Superior temporal gyrus (tissue), 1 donor: ENCODE measurements at regions not wholly inside any gene's neighbourhood (a gene's known extent, or its start where the extent isn't known, plus 50 kb on each side); places are given as distances from the start of the nearest gene placed in this dataset.
"Not testable (repeated sequence)": the region's sequence is repeated elsewhere in the genome, so short reads cannot be mapped to it uniquely, and the experiment has no call there.

Experiments used
- DNase-seq: peaks from one replicate; pipeline ENCODE4 v3.0.0-alpha.2; 2016; ENCODE audit errors: extremely low spot score

DNA sequence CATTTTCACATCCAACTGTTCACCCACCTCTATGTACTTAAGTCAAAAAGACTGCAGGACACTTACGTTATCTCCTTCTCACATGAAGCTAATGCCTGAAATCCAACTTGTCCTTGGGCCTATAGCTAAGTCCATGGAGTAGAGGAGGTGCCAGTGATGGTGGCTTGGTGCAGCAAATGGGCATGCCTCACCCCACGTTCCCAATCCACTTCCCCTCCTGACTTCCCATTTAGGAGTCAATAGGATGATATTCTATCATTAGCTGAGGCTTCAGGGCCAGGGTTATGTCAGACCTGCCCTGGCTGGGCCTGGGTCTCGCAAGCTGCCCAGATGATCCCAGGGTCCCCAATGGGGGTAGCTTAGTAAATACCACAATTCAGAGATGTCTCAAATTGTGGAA lies 410.4 kb downstream of the MAFB start:
- no peak for DNase-seq

DNA sequence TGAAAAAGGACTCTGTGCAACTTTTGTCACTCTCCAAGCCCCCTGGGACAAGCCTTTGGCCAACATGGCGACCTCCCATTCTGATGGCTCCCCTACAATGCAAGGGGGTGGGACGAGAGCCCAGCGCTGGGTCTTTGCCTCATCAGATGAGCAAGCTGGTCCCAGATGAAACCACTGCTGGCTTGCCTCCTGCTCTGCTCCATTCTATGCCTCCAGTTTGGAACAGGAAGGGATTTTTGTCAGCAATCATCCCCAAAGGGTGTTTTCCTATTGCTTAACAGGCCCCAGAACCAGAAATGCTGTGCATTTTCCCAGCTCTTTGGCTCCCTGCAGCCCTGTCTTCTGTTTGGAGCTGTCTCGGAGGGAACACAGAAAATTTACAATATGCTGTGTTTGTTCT lies 412.7 kb downstream of the MAFB start:
- DNase-seq: no peak

DNA sequence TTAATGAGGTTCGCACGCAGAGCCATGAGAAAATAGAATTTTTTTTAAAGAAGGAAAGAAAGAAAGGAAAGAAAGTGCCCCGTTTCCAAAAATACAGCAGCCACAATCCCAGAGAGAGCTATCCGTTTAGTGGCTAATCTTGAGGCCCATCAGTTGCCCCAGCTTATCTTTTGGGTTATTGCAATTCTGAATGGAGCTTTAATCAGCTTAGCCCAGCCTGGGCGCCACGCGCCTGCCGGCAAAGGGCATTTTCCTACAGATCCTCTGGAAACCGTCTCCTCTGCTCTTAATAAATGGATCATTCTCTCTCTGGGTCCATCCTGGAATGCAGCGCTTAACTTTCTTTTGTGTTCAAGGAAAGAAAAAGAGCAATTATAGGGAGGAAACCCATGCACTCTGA lies 413.3 kb downstream of the MAFB start:
- no peak for DNase-seq

DNA sequence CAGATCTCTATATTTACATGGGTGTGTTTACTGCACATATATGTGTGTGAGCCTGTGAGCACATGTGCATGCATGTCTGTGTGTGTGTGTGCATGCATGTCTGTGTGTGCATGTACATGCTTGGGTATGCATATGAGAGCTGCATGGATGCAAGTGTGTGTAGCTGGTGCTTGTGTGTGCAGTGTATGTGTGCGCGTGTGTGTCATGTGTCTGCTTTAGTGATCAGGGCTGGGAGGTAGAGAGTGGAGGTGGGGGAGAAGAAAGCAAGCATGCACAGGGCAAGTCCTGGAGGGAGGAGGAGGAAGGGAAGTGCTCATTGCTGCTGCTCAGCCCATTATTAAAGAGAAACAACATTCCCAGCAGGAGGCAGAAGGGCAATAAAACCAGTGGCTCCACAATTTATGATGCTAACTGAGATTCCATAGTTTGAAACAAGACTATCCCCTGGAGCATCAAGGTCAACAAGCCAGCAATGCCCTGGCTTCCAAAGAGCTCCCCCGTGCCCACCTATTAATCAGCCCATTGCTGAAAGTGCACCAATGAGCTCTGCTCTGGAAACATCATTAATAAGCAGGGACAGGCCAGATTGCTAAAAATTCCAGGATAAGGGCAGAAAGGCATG lies 414.0 kb downstream of the MAFB start:
- DNase-seq: no peak

DNA sequence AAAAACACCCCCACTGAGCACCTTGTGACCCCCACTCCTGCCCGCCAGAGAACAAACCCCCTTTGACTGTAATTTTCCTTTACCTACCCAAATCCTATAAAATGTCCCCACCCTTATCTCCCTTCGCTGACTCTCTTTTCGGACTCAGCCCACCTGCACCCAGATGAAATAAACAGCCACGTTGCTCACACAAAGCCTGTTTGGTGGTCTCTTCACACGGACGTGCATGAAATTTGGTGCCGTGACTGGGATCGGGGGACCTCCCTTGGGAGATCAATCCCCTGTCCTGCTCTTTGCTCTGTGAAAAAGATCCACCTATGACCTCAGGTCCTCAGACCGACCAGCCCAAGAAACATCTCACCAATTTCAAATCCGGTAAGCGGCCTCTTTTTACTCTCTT lies 419.8 kb downstream of the MAFB start:
- not testable (repeated sequence) for DNase-seq

DNA sequence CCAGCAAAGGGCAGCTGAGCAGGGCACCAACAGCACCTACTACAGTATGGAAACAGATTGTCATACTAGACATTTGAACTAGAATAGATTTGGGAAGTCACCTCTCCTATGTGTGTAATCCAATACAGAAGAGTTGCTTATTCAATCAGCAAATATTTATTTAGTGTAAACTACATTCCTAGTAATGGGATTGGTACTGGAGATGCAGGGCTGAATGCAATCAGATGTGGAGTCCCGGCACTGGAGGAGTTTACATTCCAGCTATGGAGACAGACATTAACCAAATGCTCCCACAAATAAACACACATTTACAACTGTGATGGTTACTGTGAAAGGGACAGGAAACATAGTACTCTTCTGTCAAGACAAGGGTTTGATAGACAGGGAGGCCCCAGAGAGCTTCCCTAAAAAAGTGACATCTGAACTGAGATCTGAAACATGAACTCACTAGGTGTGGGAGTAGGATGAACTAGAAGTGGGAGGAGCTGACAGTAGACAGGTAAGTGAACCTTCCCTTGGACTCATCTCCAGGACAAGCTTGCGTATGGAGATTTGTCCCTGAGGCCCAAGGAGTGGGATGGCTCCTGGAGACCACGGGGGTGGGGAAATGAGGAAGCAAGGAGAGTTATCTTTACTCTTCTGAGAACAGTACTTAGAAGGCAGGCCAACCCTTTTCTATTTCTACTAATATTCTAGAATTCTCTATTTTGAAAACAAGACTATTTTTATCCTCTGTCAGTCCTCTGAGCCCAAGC lies 420.5 kb downstream of the MAFB start:
- no peak for DNase-seq

DNA sequence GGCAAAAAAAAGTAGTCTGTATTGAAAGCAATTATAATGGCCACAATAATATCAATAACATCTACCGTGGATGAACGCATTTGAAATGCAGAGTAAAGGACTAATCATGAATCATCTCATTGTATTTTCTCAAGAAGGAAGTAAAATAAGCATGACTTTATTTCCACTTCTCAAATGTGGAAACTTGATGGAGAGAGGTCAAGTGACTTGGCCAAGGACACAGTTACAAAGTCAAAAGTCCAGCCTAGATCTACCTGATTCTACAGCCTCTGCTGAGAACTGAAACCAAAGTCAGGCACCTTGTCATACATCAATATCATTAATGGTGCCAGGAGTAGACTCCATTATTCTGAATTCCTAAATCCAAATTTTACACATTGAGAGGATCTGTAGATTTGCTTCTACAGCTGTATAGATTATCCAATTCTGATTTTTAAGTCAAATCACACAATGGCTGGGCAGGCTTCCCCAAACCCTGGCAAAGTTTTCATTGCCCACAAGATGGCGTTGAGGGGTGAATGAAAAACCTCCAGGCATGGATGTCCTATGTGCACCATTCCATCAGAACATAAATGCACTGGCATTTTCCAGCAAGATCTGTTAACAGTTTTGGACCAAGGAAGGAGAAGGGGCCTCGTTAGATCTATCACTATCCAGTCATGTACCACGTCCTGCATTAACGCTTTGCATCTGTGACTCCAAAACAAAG lies 423.1 kb downstream of the MAFB start:
- DNase-seq: peak; percentile 52

DNA sequence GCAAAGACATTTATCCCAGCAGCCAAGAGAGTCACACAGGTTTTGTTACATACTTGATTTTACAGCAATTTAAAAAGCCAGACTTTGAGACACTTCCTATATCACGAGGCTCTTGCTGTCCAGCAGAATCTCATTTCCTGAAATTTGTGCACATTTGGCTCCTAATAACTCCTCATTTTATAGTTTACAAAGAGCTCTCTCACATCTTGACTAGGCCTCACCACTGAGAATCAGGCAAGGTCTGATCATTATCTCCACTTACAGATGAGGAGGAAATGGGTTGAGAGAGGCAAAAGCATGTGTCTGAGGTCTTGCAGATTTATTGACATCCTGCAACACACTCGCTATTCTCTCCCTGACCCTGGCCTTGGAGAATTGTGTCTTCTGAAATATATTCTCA lies 426.8 kb downstream of the MAFB start:
- no peak for DNase-seq

DNA sequence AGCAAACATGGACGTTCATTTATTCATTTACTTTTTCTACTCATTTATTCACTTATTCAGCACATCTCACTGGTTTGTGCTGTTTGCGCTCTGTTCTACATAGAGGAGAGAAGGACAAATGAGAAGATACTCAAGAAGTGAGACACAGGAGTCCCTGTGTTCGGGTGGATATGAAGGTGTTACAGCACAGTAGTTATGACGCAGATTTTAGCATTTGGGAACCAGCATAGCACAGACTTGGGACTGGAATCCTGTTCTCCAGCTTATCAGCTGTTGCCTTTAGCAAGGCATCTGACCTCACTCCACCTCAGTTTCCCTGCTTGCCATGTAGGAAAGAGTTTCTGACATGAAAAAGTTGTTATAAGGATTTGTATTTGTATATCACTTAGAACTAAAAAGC lies 430.1 kb downstream of the MAFB start:
- no peak for DNase-seq

DNA sequence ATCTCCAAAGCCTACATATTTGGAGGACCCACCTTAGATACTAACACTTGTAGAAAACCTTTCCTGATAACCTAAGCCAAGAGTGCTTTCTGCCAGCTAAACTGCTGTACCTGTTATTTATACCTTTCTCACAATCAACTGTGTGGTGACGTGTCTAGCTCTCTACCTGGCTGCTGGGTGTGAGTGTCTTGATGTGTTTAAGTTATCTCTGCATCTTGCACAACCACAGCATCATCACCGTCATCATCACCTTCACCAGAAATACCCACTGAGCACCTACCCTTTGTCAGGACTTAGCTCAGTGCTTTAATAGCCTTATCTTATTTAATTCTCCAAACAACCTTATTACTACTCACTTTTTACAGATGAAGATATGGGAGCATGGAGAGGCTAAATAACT lies 431.3 kb downstream of the MAFB start:
- DNase-seq: no peak

DNA sequence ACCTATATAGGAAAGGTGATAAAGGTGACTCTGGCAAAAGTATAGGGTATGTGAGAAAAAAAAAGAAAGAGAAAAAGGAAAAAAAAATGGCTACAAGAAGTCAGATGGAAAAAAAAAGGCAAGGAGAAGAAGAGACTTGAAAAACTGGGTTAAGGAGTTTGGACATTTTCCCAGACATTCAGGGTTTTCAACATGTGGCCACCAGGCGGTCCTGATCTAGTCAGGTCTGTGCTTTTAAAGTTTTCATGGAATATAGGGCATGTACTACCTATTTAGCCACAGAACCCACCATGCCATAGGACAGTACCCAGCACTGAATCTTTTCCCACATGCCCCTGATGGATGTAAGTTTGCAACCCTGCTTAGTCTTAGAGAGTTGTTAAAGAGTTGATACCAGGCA lies 433.7 kb downstream of the MAFB start:
- no peak for DNase-seq

DNA sequence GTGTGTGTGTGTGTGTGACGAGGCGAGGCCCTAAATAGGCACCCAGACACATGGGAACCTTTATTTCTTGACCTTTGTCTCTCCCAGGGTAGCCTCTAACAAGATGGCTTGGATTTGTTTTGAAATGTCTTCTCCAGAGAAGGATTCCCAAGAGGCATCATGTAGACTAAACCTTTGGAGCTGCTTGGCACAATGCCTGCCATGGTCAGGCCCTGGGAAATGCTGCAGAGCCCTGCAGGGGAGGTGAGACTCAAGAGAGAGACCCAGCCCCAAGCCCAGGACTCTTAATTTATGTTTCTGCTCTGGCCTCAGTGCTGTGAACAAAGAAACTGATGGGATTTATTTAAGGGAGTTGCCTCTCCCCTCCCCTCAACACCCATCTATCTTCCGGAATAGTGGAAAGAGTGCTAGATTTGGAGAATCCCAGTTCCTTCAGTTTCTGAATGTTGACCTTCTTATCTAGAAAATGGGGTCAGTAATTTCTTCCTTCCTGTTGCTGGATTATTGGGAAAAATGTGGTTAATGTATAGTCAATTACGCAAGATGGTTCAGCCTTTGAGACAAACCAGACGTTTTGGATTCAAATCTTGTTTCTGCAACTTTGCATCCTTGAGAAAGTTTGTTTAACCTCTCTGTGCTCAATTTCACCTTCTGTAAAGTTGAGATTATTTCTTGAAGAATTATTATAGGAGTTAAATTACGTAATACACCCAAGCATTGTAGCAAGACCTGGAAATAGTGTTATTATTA lies 434.8 kb downstream of the MAFB start:
- no peak for DNase-seq

DNA sequence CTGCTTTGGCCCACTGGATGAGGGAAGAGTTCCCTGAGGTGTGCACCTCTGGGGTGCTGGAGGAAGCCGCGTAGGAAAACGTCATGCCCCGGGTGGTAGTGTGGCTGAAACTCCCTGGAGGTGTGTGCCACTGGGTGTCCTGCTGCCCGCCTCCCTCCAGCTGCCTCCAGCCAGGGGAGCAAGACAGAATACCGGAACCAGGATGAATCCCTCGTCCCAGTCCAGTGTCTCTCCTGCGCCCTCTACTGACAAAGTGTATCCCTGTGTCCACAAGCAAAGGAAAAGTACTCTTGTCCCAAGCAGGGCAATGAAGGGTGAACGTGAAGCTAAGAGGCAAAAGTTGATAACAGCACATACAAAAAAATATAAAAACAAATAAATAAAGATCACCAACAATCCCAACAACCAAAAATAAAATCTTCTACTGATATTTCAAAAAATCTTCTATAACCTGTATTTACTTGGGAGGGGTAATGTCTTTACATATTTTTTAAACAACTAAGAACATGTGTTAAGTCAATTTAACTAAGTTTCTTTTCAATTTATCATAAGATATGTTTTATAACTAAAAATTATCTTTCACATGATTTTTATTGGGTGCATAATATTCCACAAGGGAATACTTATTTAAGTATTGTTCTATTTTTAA lies 437.6 kb downstream of the MAFB start:
- DNase-seq: no peak

DNA sequence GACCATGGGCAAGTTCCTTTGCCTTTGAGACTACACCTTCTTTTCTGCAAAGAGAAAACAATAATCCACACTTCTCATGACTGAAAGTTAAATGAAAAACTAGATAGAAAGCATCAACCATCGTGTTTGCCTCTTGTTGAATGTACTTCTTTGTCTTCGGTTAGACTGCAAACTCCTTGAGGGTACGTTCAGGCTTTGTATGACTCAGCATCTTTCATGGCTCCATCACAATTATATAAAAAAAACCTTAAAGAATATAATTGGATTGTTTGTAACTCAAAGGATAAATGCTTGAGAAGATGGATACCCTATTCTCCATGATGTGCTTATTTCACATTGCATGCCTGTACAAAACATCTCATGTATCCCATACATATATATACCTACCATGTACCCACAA lies 439.2 kb downstream of the MAFB start:
- DNase-seq: no peak

DNA sequence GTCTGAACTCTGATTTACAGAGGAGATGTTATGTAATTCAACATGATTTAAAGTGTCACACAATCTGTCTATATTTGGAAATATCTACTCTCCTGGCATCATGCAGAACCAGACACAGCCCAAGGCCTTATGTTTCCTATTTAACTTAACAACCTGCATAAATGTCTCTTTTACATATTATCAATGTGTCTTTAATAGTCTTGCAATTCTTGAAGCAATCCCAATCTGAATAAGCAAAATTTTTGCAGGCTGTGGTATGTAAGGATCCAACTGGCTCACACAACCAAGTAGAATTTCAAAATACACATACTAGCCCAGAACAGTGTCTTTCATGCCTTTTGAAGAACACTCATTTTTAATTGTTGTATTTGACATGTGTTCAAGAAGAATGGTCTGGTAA lies 443.2 kb downstream of the MAFB start:
- no peak for DNase-seq

DNA sequence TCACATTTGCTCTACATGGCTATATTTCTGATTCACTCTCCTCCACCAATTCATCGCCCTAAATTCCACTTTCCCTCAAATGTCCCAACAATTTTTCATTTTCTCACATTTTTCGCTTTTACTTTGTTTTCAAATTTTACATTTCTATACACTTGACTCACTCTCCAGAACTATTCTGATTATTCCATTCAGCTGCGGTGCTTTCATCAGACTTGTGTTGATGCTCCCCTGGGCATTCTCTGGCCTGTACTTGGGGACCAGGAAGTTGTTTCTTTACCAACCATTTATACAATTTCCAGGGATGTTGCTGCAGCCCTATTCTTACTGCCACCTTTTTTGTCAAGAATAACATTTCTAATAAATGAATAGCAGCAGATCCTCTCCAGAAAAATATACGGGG lies 444.8 kb downstream of the MAFB start:
- DNase-seq: no peak

DNA sequence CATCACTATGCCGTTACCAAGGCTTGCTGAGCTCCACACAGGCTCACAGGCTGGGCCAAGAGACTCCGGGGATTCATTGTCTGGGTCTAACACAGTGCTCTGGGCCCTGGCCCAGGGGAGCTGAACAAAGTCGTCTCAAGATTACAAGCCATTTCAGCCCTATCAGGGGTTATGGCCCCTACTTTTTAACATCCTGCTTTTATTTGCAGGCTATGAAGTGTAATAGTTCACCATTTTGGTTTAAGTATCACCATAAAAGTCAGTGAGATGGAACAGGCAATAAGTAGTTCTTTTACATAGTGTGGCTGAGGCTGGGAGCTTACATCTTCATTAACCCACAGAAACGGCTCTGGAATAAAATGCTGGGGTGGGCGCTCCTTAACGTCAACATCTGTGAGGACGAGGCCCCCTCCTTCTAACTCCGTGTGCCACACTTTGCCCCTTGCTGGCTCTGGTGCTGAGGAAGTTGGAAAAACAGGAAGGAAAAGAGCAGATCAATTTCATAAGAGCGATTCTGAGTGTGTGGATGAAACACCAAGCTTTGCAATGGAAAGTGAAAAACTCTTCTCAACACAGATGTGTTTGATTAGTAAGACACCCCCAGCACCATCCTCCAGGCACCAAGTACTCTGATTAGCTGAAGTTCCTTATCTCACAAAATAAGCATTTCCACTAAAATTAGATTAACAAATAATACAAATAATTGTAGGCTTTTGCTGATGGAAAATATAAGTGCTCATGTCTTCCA lies 447.3 kb downstream of the MAFB start:
- no peak for DNase-seq

DNA sequence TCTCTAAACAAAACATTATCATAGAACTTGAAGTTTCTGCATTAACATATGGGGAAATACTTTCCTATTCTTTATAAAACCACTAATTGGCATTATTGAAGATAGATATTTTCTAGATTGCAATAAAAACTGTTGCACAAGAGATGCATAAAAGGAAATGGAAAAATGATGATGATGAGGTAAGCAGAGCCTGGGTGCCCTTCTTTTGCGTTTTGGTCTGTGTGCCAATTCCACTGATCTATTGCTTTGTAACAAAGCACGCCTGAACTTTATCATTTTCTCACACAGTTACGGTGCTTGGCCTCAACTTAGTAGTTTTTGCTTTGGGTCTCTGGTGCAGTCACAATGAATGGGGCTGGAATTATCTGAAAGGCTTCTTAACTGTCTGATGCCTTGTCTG lies 450.5 kb downstream of the MAFB start:
- DNase-seq: no peak

DNA sequence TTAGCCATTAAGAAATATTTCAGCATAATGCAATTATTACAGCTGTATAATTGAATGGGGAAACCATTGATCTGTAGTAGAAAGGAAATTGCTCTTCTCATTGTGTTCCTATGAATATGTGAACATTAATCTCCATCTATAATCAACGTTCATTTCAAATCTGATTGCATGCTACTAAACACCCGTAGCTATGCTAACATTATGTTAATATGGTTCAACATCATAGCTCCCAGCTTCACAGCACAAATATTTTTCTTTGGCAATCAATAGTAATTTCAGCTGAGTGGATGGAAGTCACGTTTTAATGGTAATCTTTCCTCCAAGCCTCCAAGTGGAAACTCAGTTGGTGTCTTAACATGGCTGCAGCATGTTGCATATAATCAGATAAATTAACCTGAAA lies 454.4 kb downstream of the MAFB start:
- no peak for DNase-seq

DNA sequence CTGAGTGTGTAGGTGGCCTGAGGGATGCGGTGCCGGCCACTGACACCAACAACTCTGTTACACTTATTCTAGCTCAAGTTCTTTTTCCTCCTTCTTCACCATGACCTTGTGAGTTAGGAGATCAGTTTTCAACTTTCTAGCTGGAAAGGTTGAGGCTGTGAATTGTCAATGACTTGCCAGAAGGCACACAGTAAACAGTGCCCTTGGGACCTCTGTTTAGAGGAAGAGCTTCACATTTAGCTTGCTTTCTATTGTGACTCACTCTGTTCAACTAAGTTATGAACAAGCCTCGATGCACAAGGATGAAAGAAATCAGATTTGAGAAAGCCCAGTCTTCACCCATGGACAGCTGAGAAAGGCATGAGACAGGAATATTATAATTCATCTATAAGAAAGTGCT lies 455.6 kb downstream of the MAFB start:
- no peak for DNase-seq

DNA sequence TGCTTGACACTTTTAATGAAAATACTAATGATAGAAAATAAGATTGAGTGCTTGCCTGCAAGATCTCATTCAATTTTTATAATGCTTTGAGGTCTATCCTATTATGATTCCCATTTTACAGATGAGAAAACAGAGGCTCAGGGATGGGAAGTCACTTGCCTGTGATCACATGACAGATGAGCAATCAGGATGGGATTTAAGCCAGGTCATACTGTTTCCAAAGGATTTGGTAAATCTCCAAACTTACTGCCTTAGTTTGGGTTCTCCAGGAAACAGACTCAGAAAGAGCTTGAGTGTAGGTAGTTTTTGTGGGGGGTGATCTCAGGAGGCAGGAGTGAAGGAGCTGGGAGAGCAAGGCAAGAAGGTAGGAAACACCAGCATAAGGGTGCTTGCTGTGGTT lies 456.3 kb downstream of the MAFB start:
- no peak for DNase-seq
